ENCODE measurements at regions not wholly inside any gene's neighbourhood (a gene's known extent, or its start where the extent isn't known, plus 50 kb on each side); places are given as distances from the start of the nearest gene placed in this dataset.

- Histone ChIP-seq H3K4me2 (ENCODE audit: low read length) (no peak overlapping the region), H4K20me1 (ENCODE audit: low read length) (no peaks in the 10 kb centered on the region), H3K79me2 (ENCODE audit: low read length) (peaks cover 9% of the 10 kb centered on the region; the same call in 1 of the 2 replicates), H3K4me3 (ENCODE audit: low read length) (no peak overlapping the region), H3K4me1 (ENCODE audit: insufficient read depth, low read length) (peaks cover 9% of the 10 kb centered on the region), H3K27me3 (ENCODE audit: low read length) (no peaks in the 10 kb centered on the region), H3K27ac (ENCODE audit: low read length) (no peak overlapping the region), H3K9me2 (replicated peaks; ENCODE audit: low read length) (no peaks in the 10 kb centered on the region), H3K9me3 (ENCODE audit: low read length) (no peaks in the 10 kb centered on the region), H2AFZ (ENCODE audit: low read length) (no peak overlapping the region), H3F3A (ENCODE audit: low read length, unreplicated experiment) (no peaks in the 10 kb centered on the region), H3K9ac (ENCODE audit: low read length) (no peak overlapping the region), H3K36me3 (ENCODE audit: low read depth, low read length) (peaks cover 13% of the 10 kb centered on the region)
- ATAC-seq = no peak
- intact Hi-C loops (cut with micrococcal nuclease) = no loop called here
- POLR2A ChIA-PET (ENCODE audit: unreplicated experiment) = no interaction called here
- no peak for DNase-seq
- TF ChIP-seq CTCF (conservative IDR thresholded peaks at IDR 0.05; ENCODE audit: low read depth, low read length) (no peak), EZH2phosphoT487 (IDR thresholded peaks at IDR 0.05; ENCODE audit: borderline replicate concordance, low read length) (no peak), EZH2 (IDR thresholded peaks at IDR 0.05; ENCODE audit: low read length, unreplicated experiment) (no peak)
- CTCF ChIA-PET = no interaction called here
- BruUV-seq (replicated peaks) = no TSS peak
These were observed 455.4 kb upstream of the FAR2 start for GRCh38 chr12:28693565-28694219.

- Histone ChIP-seq H3K4me1 (ENCODE audit: insufficient read depth, low read length) (no peaks in the 10 kb centered on the region), H3K4me3 (ENCODE audit: low read length) (no peak overlapping the region), H2AFZ (ENCODE audit: low read length) (no peak overlapping the region), H3K79me2 (ENCODE audit: low read length) (0 out of 2 replicates have a peak, but pooled peaks cover 2% of the 10 kb centered on the region), H4K20me1 (ENCODE audit: low read length) (no peaks in the 10 kb centered on the region), H3K36me3 (ENCODE audit: low read depth, low read length) (peaks cover 41% of the 10 kb centered on the region), H3K27ac (ENCODE audit: low read length) (no peak overlapping the region), H3K9me2 (replicated peaks; ENCODE audit: low read length) (no peaks in the 10 kb centered on the region), H3K9me3 (ENCODE audit: low read length) (peaks cover 6% of the 10 kb centered on the region; the same call in 1 of the 2 replicates), H3F3A (ENCODE audit: low read length, unreplicated experiment) (no peaks in the 10 kb centered on the region), H3K9ac (ENCODE audit: low read length) (no peak overlapping the region), H3K4me2 (ENCODE audit: low read length) (no peak overlapping the region), H3K27me3 (ENCODE audit: low read length) (no peaks in the 10 kb centered on the region)
- ATAC-seq (peak; percentile 18), DNase-seq (no peak)
- BruUV-seq (replicated peaks) = no TSS peak
- CTCF ChIA-PET = no interaction called here
- intact Hi-C loops (cut with micrococcal nuclease) = no loop called here
- POLR2A ChIA-PET (ENCODE audit: unreplicated experiment) = no interaction called here
- TF ChIP-seq EZH2phosphoT487 (IDR thresholded peaks at IDR 0.05; ENCODE audit: borderline replicate concordance, low read length) (no peak), EZH2 (IDR thresholded peaks at IDR 0.05; ENCODE audit: low read length, unreplicated experiment) (no peak), CTCF (conservative IDR thresholded peaks at IDR 0.05; ENCODE audit: low read depth, low read length) (no peak)
These were observed 450.5 kb upstream of the FAR2 start for GRCh38 chr12:28698553-28698952.

- no peak overlapping the region for H3K9ac ChIP-seq (ENCODE audit: low read length)
- peaks cover 45% of the 10 kb centered on the region for H3K36me3 ChIP-seq (ENCODE audit: low read depth, low read length)
- H3K27me3 ChIP-seq (ENCODE audit: low read length) = no peaks in the 10 kb centered on the region
- no peak overlapping the region for H3K27ac ChIP-seq (ENCODE audit: low read length)
- no peaks in the 10 kb centered on the region for H4K20me1 ChIP-seq (ENCODE audit: low read length)
- BruUV-seq (replicated peaks) = no TSS peak
- H3K79me2 ChIP-seq (ENCODE audit: low read length) = no peaks in the 10 kb centered on the region
- H2AFZ ChIP-seq (ENCODE audit: low read length) = no peak overlapping the region
- POLR2A ChIA-PET (ENCODE audit: unreplicated experiment) = interaction anchor here (0.6 kb wide), 1 partner anchor 261 kb away, joined by 3 read pairs; no protein-coding TSS in a partner anchor
- H3K4me1 ChIP-seq (ENCODE audit: insufficient read depth, low read length) = no peaks in the 10 kb centered on the region
- ATAC-seq (peak; percentile 77), DNase-seq (no peak)
- H3F3A ChIP-seq (ENCODE audit: low read length, unreplicated experiment) = no peaks in the 10 kb centered on the region
- H3K4me2 ChIP-seq (ENCODE audit: low read length) = no peak overlapping the region
- intact Hi-C loops (cut with micrococcal nuclease) = no loop called here
- H3K4me3 ChIP-seq (ENCODE audit: low read length) = no peak overlapping the region
- CTCF ChIA-PET = no interaction called here
- TF ChIP-seq CTCF (conservative IDR thresholded peaks at IDR 0.05; ENCODE audit: low read depth, low read length) (no peak), EZH2phosphoT487 (IDR thresholded peaks at IDR 0.05; ENCODE audit: borderline replicate concordance, low read length) (no peak), EZH2 (IDR thresholded peaks at IDR 0.05; ENCODE audit: low read length, unreplicated experiment) (no peak)
- H3K9me3 ChIP-seq (ENCODE audit: low read length) = peaks cover 10% of the 10 kb centered on the region; the same call in 1 of the 2 replicates
- H3K9me2 ChIP-seq (replicated peaks; ENCODE audit: low read length) = no peaks in the 10 kb centered on the region
These were observed 450.0 kb upstream of the FAR2 start for GRCh38 chr12:28699029-28699428.

Measured in PC-3 (cell line).